ENCODE measurements at regions not wholly inside any gene's neighbourhood (a gene's known extent, or its start where the extent isn't known, plus 50 kb on each side); places are given as distances from the start of the nearest gene placed in this dataset.

- TF ChIP-seq CTCF (IDR thresholded peaks at IDR 0.05), result no peak
- no peak for TF ChIP-seq POLR2A (IDR thresholded peaks at IDR 0.05)
Measured at GRCh38 chr5:123811831-123812230, 299.9 kb downstream of the CSNK1G3 start.
